ENCODE measurements at regions not wholly inside any gene's neighbourhood (a gene's known extent, or its start where the extent isn't known, plus 50 kb on each side); places are given as distances from the start of the nearest gene placed in this dataset.
"Not testable (repeated sequence)": the region's sequence is repeated elsewhere in the genome, so short reads cannot be mapped to it uniquely, and the experiment has no call there.

GRCh38 chr7:15143936-15144335 lies 241.4 kb upstream of the DGKB start:
- no peak for DNase-seq

GRCh38 chr7:15143121-15143520 lies 240.6 kb upstream of the DGKB start:
- DNase-seq: no peak

- DNase-seq: no peak
Observed at GRCh38 chr7:15140431-15140830, 237.9 kb upstream of the DGKB start.

- DNase-seq: no peak
Observed at GRCh38 chr7:15131661-15132060, 229.1 kb upstream of the DGKB start.

GRCh38 chr7:15130666-15131541 lies 228.4 kb upstream of the DGKB start:
- DNase-seq: no peak

GRCh38 chr7:15128716-15129115 lies 226.2 kb upstream of the DGKB start:
- DNase-seq: peak; percentile 94

- not testable (repeated sequence) for DNase-seq
Observed at GRCh38 chr7:15126653-15127052, 224.1 kb upstream of the DGKB start.

- no peak for DNase-seq
Observed at GRCh38 chr7:15123901-15124300, 221.3 kb upstream of the DGKB start.

GRCh38 chr7:15113752-15114151 lies 211.2 kb upstream of the DGKB start:
- no peak for DNase-seq

- DNase-seq: no peak
Observed at GRCh38 chr7:15105711-15106110, 203.2 kb upstream of the DGKB start.

- DNase-seq: peak; percentile 69
Observed at GRCh38 chr7:15104411-15105092, 202.0 kb upstream of the DGKB start.

- DNase-seq: no peak
Observed at GRCh38 chr7:15099074-15099473, 196.5 kb upstream of the DGKB start.

GRCh38 chr7:15096853-15097252 lies 194.3 kb upstream of the DGKB start:
- no peak for DNase-seq

GRCh38 chr7:15094989-15095388 lies 192.4 kb upstream of the DGKB start:
- DNase-seq: no peak

GRCh38 chr7:15087771-15088170 lies 185.2 kb upstream of the DGKB start:
- DNase-seq: no peak

- DNase-seq: no peak
Observed at GRCh38 chr7:15086862-15087261, 184.3 kb upstream of the DGKB start.

GRCh38 chr7:15086131-15086611 lies 183.6 kb upstream of the DGKB start:
- DNase-seq: no peak

GRCh38 chr7:15085366-15085765 lies 182.8 kb upstream of the DGKB start:
- DNase-seq: no peak

GRCh38 chr7:15084368-15084767 lies 181.8 kb upstream of the DGKB start:
- no peak for DNase-seq

- DNase-seq: no peak
Observed at GRCh38 chr7:15081891-15082290, 179.3 kb upstream of the DGKB start.

- no peak for DNase-seq
Observed at GRCh38 chr7:15073301-15073700, 170.8 kb upstream of the DGKB start.

GRCh38 chr7:15068324-15068723 lies 165.8 kb upstream of the DGKB start:
- DNase-seq: no peak

- no peak for DNase-seq
Observed at GRCh38 chr7:15057272-15057671, 154.7 kb upstream of the DGKB start.

GRCh38 chr7:15054304-15054703 lies 151.8 kb upstream of the DGKB start:
- DNase-seq: not testable (repeated sequence)

Measured in NCI-H1105 (cell line).